ENCODE measurements at regions not wholly inside any gene's neighbourhood (a gene's known extent, or its start where the extent isn't known, plus 50 kb on each side); places are given as distances from the start of the nearest gene placed in this dataset.

DNA sequence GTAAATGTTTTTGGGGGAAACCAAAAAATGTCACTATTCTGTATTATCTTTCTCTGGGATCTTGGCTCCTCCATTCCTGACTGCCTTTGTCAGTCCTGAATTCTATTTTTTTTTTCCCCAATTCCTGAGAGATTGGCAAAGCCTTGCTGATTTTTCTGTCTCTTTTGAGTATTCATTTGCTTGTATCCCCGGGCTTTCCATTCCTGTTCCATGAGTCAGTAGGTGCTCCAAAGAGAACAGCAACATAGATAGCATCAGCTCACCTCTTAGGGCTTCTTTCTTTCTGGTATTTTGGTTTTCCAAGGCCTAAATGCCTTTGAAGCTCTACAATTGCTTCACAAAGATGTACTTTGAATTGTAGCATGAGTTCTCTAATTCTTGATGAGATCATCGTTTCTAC is 271.7 kb upstream of the LRRC3B start:
- TF ChIP-seq POLR2A (IDR thresholded peaks at IDR 0.05; ENCODE audit: low read depth, low read length) (no peak), TAF1 (IDR thresholded peaks at IDR 0.05; ENCODE audit: low read depth, low read length) (no peak), POLR2AphosphoS5 (IDR thresholded peaks at IDR 0.05; ENCODE audit: low read depth, low read length) (no peak), POU2F2 (IDR thresholded peaks at IDR 0.05; ENCODE audit: low read depth, low read length) (no peak), SPI1 (IDR thresholded peaks at IDR 0.05; ENCODE audit: low read depth, low read length) (no peak), PAX5 (IDR thresholded peaks at IDR 0.05; ENCODE audit: insufficient read depth, low read length, severe bottlenecking) (no peak)

All from GM12891 (cell line).